ENCODE measurements at regions not wholly inside any gene's neighbourhood (a gene's known extent, or its start where the extent isn't known, plus 50 kb on each side); places are given as distances from the start of the nearest gene placed in this dataset.
"Not testable (repeated sequence)": the region's sequence is repeated elsewhere in the genome, so short reads cannot be mapped to it uniquely, and the experiment has no call there.

GRCh38 chrX:121754301-121754700 lies 706.9 kb downstream of the GLUD2 start:
- Histone ChIP-seq H3K27me3 (replicated peaks; ENCODE audit: insufficient read depth) (no peaks in the 10 kb centered on the region), H3K4me1 (ENCODE audit: control insufficient read depth in 1 of 2, low read depth in 2 of 2) (no peaks in the 10 kb centered on the region), H3K9me3 (no peaks in the 10 kb centered on the region), H3K4me3 (no peak overlapping the region), H3K36me3 (no peaks in the 10 kb centered on the region), H3K27ac (no peak overlapping the region)
- DNase-seq (ENCODE audit: low spot score) (no peak), ATAC-seq (ENCODE audit: insufficient number of reproducible peaks, low FRiP score, low read depth) (no peak)
- TF ChIP-seq, protein P1, sequence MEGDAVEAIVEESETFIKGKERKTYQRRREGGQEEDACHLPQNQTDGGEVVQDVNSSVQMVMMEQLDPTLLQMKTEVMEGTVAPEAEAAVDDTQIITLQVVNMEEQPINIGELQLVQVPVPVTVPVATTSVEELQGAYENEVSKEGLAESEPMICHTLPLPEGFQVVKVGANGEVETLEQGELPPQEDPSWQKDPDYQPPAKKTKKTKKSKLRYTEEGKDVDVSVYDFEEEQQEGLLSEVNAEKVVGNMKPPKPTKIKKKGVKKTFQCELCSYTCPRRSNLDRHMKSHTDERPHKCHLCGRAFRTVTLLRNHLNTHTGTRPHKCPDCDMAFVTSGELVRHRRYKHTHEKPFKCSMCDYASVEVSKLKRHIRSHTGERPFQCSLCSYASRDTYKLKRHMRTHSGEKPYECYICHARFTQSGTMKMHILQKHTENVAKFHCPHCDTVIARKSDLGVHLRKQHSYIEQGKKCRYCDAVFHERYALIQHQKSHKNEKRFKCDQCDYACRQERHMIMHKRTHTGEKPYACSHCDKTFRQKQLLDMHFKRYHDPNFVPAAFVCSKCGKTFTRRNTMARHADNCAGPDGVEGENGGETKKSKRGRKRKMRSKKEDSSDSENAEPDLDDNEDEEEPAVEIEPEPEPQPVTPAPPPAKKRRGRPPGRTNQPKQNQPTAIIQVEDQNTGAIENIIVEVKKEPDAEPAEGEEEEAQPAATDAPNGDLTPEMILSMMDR (IDR thresholded peaks at IDR 0.05), result no peak

DNA sequence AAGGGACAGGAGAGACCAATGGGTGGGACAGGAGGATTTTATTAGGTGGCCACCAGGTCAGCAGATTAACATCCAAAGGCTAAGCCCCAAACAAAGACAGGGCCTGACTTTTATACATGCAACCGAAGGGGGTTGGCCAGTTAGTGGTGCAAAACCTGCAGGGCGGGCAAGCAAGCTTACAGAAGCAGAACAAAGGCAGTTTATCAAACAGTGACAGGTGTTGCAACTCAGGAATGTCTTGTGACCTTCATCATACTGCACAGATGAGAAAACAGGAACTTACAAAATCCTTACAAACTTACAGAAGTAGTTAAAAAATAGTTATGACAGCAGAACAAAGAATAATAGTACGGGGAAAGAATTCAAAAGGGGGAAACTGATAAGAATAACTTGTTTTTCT lies 708.1 kb downstream of the GLUD2 start:
- TF ChIP-seq, protein P1 (IDR thresholded peaks at IDR 0.05), result no peak
- no peak for ATAC-seq (ENCODE audit: insufficient number of reproducible peaks, low FRiP score, low read depth)

DNA sequence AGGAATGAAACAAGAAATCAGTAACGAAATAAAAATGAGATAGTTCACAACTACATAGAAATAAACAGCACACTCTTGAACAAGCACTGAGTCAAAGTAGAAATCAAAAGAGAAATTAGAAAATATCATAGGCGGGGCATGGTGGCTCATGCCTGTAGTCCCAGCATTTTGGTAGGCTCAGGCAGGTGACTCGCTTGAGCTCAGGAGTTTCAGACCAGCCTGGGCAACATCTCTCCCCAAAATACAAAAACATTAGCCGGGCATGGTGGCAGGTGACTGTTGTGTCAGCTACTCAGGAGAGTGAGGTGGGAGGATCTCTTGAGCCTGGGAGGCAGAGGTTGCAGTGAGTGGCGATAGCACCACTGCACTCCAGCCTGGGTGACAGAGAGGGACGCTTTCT lies 714.4 kb downstream of the GLUD2 start:
- H3K36me3 ChIP-seq, result no peaks in the 10 kb centered on the region
- no peak overlapping the region for H3K4me3 ChIP-seq
- DNase-seq (ENCODE audit: low spot score) (no peak), ATAC-seq (ENCODE audit: insufficient number of reproducible peaks, low FRiP score, low read depth) (no peak)
- H3K27me3 ChIP-seq (replicated peaks; ENCODE audit: insufficient read depth), result no peaks in the 10 kb centered on the region
- no peaks in the 10 kb centered on the region for H3K4me1 ChIP-seq (ENCODE audit: control insufficient read depth in 1 of 2, low read depth in 2 of 2)
- H3K9me3 ChIP-seq, result no peaks in the 10 kb centered on the region
- no peak overlapping the region for H3K27ac ChIP-seq
- TF ChIP-seq, protein P1 (IDR thresholded peaks at IDR 0.05), result no peak

More for the DNA sequence above, 708.1 kb downstream of the GLUD2 start:
- H3K4me3 ChIP-seq, result no peak overlapping the region
- no peaks in the 10 kb centered on the region for H3K9me3 ChIP-seq
- no peak for DNase-seq (ENCODE audit: low spot score)
- H3K4me1 ChIP-seq (ENCODE audit: control insufficient read depth in 1 of 2, low read depth in 2 of 2), result no peaks in the 10 kb centered on the region
- H3K36me3 ChIP-seq, result no peaks in the 10 kb centered on the region
- H3K27me3 ChIP-seq (replicated peaks; ENCODE audit: insufficient read depth), result no peaks in the 10 kb centered on the region
- H3K27ac ChIP-seq, result no peak overlapping the region

DNA sequence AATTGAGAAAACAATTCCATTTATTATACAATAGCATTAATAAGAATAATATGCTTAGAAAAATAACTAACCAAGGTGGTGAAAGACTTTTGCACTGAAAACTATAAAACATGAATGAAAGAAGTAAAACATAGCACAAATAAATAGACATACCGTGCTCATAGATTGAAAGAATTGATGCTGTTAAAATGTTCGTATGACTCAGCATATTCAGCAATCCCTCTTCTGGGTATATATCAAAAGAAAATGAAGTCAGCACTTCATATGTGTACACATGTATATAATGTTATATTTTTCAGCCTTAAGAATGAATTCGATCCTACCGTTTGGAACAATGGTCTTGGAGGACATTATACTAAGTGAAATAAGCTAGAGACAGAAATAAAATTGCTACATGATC lies 716.3 kb downstream of the GLUD2 start:
- Histone ChIP-seq H3K27ac (no peak overlapping the region), H3K9me3 (no peaks in the 10 kb centered on the region), H3K27me3 (replicated peaks; ENCODE audit: insufficient read depth) (no peaks in the 10 kb centered on the region), H3K4me3 (no peak overlapping the region), H3K36me3 (no peaks in the 10 kb centered on the region), H3K4me1 (ENCODE audit: control insufficient read depth in 1 of 2, low read depth in 2 of 2) (no peaks in the 10 kb centered on the region)
- ATAC-seq (ENCODE audit: insufficient number of reproducible peaks, low FRiP score, low read depth), result no peak
- TF ChIP-seq, protein P1 (IDR thresholded peaks at IDR 0.05), result no peak
- no peak for DNase-seq (ENCODE audit: low spot score)

DNA sequence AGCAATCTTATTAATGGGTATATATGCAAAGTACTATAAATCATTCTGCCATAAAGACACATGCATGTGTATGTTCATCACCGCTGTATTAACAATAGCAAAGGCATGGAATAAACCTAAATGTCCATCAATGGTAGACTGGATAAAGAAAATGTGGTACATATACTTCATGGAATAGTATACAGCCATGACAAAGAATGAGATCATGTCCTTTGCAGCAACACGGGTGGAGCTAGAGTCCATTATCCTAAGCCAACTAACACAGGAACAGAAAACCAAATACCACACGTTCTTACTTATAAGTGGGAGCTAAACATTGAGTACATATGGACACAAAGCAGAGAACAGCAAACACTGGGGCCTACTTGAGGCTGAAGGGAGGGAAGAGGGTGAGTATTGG lies 720.8 kb downstream of the GLUD2 start:
- H3K4me1 ChIP-seq (ENCODE audit: control insufficient read depth in 1 of 2, low read depth in 2 of 2); H3K27ac ChIP-seq; H3K9me3 ChIP-seq; H3K27me3 ChIP-seq (replicated peaks; ENCODE audit: insufficient read depth); DNase-seq (ENCODE audit: low spot score); ATAC-seq (ENCODE audit: insufficient number of reproducible peaks, low FRiP score, low read depth); H3K36me3 ChIP-seq; H3K4me3 ChIP-seq: not testable (repeated sequence)

- no peak overlapping the region for H3K4me3 ChIP-seq
- no peaks in the 10 kb centered on the region for H3K36me3 ChIP-seq
- ATAC-seq (ENCODE audit: insufficient number of reproducible peaks, low FRiP score, low read depth) (no peak), DNase-seq (ENCODE audit: low spot score) (no peak)
- no peaks in the 10 kb centered on the region for H3K4me1 ChIP-seq (ENCODE audit: control insufficient read depth in 1 of 2, low read depth in 2 of 2)
- no peaks in the 10 kb centered on the region for H3K27me3 ChIP-seq (replicated peaks; ENCODE audit: insufficient read depth)
- H3K9me3 ChIP-seq, result no peaks in the 10 kb centered on the region
- TF ChIP-seq, protein P1 (IDR thresholded peaks at IDR 0.05), result no peak
- H3K27ac ChIP-seq, result no peak overlapping the region
These were observed 734.6 kb downstream of the GLUD2 start for GRCh38 chrX:121781991-121782390.
